ENCODE measurements at regions not wholly inside any gene's neighbourhood (a gene's known extent, or its start where the extent isn't known, plus 50 kb on each side); places are given as distances from the start of the nearest gene placed in this dataset.

DNA sequence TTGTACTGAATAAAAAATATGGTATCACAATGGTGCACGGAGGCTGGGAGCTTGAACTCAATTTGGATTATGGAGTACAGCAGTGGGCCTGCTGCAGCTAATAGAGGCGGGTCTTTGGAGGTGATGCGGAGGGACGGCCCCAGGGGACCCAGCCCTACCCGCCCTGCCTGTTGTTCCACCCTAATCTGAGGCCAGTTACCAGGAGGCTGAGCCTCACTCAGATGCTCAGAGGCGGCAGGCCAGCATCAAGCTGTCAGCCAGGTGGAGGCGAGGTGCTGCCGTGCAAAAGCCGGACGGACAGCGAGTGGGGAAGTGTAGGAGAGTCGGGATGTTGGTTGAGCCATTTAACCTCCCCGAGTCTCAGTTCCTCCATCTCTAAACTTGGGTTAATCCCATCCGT lies 218.5 kb upstream of the RGMA start:
- TF ChIP-seq, protein P1, sequence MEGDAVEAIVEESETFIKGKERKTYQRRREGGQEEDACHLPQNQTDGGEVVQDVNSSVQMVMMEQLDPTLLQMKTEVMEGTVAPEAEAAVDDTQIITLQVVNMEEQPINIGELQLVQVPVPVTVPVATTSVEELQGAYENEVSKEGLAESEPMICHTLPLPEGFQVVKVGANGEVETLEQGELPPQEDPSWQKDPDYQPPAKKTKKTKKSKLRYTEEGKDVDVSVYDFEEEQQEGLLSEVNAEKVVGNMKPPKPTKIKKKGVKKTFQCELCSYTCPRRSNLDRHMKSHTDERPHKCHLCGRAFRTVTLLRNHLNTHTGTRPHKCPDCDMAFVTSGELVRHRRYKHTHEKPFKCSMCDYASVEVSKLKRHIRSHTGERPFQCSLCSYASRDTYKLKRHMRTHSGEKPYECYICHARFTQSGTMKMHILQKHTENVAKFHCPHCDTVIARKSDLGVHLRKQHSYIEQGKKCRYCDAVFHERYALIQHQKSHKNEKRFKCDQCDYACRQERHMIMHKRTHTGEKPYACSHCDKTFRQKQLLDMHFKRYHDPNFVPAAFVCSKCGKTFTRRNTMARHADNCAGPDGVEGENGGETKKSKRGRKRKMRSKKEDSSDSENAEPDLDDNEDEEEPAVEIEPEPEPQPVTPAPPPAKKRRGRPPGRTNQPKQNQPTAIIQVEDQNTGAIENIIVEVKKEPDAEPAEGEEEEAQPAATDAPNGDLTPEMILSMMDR (IDR thresholded peaks at IDR 0.05), result no peak
- ATAC-seq (ENCODE audit: low FRiP score), result no peak
- DNase-seq (ENCODE audit: low spot score), result no peak

DNA sequence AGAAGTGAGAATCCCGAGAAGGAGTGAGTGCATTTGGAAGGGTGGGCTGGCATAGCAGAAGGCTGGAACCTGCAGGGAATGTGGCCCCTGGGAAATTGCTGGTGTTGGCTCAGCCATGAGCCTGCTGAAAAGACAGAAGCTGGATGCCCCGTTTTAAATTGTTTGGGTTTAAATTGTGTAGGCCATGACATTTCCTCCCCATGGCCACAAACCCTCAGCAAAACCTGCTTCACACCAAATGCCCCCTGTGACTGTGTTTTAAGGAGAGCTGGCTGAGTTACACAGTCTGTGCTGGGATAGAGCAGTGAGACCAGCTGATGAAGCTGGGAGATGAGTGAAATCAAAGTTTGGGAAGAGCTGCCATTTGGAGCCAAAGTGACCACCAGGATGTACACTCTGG lies 216.3 kb upstream of the RGMA start:
- TF ChIP-seq, protein P1 (IDR thresholded peaks at IDR 0.05), result no peak
- DNase-seq (ENCODE audit: low spot score) (no peak), ATAC-seq (ENCODE audit: low FRiP score) (no peak)

DNA sequence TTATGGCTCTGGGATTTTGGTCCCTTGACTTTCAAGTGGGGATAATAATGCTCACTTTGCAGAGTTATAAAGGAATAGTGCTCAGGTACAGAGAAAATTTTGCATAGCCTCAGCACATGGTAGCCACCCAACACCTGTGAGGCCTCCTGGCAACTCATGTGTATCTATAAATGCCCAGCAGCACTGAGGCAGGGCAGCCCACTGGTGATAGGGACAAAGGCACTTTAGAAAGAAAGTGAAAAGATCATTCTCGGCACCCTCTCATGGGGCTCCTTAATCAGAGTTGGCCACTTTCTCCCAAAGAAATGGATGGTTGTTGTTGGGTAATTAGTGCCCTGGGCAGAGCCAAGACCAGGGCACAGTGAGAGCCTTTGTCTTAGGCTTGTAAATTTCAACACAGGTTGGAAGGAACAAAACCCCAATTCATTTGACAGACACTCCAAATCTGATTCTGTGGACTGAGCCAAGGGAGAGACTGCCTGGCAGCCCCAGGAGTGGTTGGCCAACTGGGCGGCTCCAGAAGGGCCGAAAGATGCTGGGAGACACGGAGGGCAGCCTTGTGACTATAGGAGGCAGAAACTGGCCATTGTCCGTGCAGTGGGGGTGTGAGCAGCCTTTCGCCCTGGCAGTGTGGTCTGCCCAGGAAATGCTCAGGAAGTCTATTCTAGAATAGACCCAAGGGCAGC lies 213.2 kb upstream of the RGMA start:
- TF ChIP-seq, protein P1 (IDR thresholded peaks at IDR 0.05), result no peak

DNA sequence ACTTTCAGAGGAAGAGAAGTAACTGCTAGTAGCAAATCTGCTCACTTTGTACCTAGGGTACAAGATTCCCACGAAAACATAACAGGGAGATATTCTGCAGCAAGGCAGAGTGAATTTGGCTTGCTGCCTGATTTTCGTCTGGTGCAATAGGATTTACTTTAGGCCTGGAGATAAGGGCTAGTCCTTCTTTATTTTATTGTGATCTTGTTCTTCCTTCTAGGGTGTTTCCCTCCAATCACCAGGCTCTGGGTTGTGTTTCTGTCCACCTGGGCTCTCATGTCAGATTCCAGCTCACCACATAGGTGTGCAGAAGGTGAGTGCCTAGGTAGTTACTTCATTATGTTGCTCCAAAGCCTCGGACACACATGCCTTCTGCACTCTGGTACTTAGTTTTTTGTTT lies 211.8 kb upstream of the RGMA start:
- TF ChIP-seq, protein P1 (IDR thresholded peaks at IDR 0.05), result no peak
- ATAC-seq (ENCODE audit: low FRiP score) (no peak), DNase-seq (ENCODE audit: low spot score) (no peak)

More for the DNA sequence above, 213.2 kb upstream of the RGMA start:
- DNase-seq (ENCODE audit: low spot score) (no peak), ATAC-seq (ENCODE audit: low FRiP score) (no peak)

DNA sequence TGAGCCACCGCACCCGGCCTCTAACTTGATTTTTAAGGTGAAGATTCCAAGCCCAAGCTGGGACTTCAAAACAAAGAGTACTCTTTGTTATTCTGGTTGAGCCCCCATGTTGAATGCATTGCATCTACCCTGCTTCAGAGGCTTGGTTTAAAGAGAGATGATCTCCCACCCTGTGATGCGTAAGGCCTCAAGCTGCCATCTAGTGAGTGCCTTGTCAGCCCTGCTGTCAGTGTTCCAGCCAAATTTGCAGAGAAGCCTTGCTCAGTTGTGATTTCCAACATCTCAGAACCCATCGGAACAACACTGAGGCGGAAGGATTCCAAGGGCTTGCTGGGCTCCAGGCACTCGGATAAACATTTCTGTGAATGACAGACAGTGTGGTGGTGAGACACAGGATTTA lies 210.7 kb upstream of the RGMA start:
- TF ChIP-seq, protein P1 (IDR thresholded peaks at IDR 0.05), result no peak
- DNase-seq (ENCODE audit: low spot score) (no peak), ATAC-seq (ENCODE audit: low FRiP score) (no peak)

DNA sequence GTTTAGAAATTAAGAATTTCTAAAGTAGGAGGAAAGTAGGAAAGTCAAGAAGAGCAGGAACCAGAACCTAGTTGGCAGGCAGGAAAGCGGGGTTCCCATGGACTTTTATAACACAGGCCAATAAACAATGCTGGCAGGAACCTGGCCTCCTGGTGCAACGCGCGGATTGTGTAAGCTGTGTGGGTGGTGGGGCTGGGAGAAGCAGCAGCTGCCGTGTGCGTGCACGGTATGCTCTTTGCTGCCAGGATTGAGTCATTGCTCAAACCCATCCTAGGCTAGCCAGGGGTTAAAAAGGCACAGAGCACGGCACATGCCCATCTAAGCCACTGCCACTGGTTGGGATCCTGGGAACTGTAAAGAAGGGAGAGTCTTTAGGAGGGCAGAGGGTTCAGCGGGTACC lies 209.9 kb upstream of the RGMA start:
- ATAC-seq (ENCODE audit: low FRiP score) (no peak), DNase-seq (ENCODE audit: low spot score) (no peak)
- TF ChIP-seq, protein P1 (IDR thresholded peaks at IDR 0.05), result no peak

DNA sequence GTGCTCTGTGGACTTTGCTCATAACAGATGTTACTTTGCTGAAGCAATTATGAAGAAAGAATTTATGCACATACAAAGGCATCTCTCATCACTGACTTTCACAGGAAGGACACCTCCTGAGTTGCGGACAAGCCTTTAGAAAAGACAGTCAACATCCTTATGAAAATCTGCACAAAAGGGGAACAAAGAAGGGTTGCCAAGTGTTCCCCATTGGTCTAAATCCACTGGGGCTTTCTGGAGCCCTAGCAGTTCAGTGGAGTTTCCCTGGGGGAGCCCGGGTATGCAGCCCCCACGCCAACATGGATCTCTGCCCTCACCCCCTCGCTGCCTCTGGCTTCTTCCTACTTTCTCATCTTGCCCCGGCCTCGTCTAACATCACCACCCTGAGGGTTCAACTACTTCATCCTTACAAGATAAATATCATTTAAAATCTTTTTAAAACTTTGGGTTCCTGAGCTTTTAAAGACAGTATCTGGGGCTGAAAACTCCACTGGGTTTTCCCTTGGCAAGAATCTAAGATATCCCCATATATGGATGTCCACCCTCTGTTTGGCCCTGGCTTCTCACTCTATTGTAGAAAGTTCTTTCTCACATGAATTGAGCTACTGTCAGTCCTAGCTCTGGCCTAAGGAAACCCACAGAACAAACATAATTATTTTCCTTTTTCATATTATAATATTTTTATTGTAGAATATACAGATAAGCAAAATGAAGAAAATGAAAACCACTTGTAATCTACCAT lies 207.9 kb upstream of the RGMA start:
- TF ChIP-seq, protein P1 (IDR thresholded peaks at IDR 0.05), result no peak
- DNase-seq (ENCODE audit: low spot score), result no peak
- ATAC-seq (ENCODE audit: low FRiP score), result no peak
